ENCODE measurements at regions not wholly inside any gene's neighbourhood (a gene's known extent, or its start where the extent isn't known, plus 50 kb on each side); places are given as distances from the start of the nearest gene placed in this dataset.

GRCh38 chr11:33478111-33478573 is 221.0 kb downstream of the HIPK3 start:
- no peak for DNase-seq (ENCODE audit: low read depth in 2 of 2)
- no peak for TF ChIP-seq CTCF (IDR thresholded peaks at IDR 0.05; ENCODE audit: low read depth, low read length)
- H3K4me3 ChIP-seq (replicated peaks in 1 of 2; ENCODE audit: low read depth in 2 of 2, low read length in 2 of 2), result no peak overlapping the region

- H3K4me3 ChIP-seq (replicated peaks in 1 of 2; ENCODE audit: low read depth in 2 of 2, low read length in 2 of 2), result no peak overlapping the region
- TF ChIP-seq CTCF (IDR thresholded peaks at IDR 0.05; ENCODE audit: low read depth, low read length), result no peak
- peak; percentile 46 to 52 for DNase-seq (ENCODE audit: low read depth in 2 of 2)
These were observed 219.9 kb downstream of the HIPK3 start for GRCh38 chr11:33476945-33477606.

GRCh38 chr11:33475993-33476392 is 218.8 kb downstream of the HIPK3 start:
- TF ChIP-seq CTCF (IDR thresholded peaks at IDR 0.05; ENCODE audit: low read depth, low read length), result no peak
- H3K4me3 ChIP-seq (replicated peaks in 1 of 2; ENCODE audit: low read depth in 2 of 2, low read length in 2 of 2), result no peak overlapping the region
- peak; percentile 74 to 89 for DNase-seq (ENCODE audit: low read depth in 2 of 2)

GRCh38 chr11:33474866-33475265 is 217.7 kb downstream of the HIPK3 start:
- DNase-seq (ENCODE audit: low read depth in 2 of 2), result no peak
- no peak overlapping the region for H3K4me3 ChIP-seq (replicated peaks in 1 of 2; ENCODE audit: low read depth in 2 of 2, low read length in 2 of 2)
- no peak for TF ChIP-seq CTCF (IDR thresholded peaks at IDR 0.05; ENCODE audit: low read depth, low read length)

- no peak overlapping the region for H3K4me3 ChIP-seq (replicated peaks in 1 of 2; ENCODE audit: low read depth in 2 of 2, low read length in 2 of 2)
- DNase-seq (ENCODE audit: low read depth in 2 of 2), result no peak
- TF ChIP-seq CTCF (IDR thresholded peaks at IDR 0.05; ENCODE audit: low read depth, low read length), result no peak
These were observed 214.4 kb downstream of the HIPK3 start for GRCh38 chr11:33471541-33471940.

- no peak overlapping the region for H3K4me3 ChIP-seq (replicated peaks in 1 of 2; ENCODE audit: low read depth in 2 of 2, low read length in 2 of 2)
- no peak for TF ChIP-seq CTCF (IDR thresholded peaks at IDR 0.05; ENCODE audit: low read depth, low read length)
- no peak for DNase-seq (ENCODE audit: low read depth in 2 of 2)
These were observed 210.8 kb downstream of the HIPK3 start for GRCh38 chr11:33467966-33468365.

- no peak for TF ChIP-seq CTCF (IDR thresholded peaks at IDR 0.05; ENCODE audit: low read depth, low read length)
- no peak overlapping the region for H3K4me3 ChIP-seq (replicated peaks in 1 of 2; ENCODE audit: low read depth in 2 of 2, low read length in 2 of 2)
- peak; percentile 24 to 78 for DNase-seq (ENCODE audit: low read depth in 2 of 2)
These were observed 205.9 kb downstream of the HIPK3 start for GRCh38 chr11:33463059-33463458.
